ENCODE measurements at regions not wholly inside any gene's neighbourhood (a gene's known extent, or its start where the extent isn't known, plus 50 kb on each side); places are given as distances from the start of the nearest gene placed in this dataset.

DNA sequence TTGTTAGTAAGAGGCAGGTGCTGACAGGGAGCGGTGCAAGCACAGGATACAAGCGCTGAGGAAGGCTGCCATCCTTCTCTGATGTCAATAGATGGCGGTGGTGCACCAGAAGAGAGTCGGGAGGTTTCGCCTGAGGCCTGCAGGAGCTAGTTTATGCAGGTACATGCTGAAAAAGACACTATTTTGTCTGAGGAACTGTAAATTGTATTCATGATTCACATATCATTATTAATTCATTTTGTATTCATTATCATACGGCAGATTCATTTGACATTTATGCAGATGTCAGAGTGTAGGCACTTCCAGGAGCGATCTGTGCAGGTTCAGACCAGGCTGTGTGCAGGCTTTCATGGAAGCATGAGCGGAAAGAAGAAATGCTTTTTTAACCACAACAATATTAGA lies 824.0 kb downstream of the STIM2 start (continued):
- TF ChIP-seq TAF1 (IDR thresholded peaks at IDR 0.05; ENCODE audit: borderline replicate concordance, low read depth, low read length) = no peak
- no peak for TF ChIP-seq FOXM1 (IDR thresholded peaks at IDR 0.05; ENCODE audit: low read depth)

DNA sequence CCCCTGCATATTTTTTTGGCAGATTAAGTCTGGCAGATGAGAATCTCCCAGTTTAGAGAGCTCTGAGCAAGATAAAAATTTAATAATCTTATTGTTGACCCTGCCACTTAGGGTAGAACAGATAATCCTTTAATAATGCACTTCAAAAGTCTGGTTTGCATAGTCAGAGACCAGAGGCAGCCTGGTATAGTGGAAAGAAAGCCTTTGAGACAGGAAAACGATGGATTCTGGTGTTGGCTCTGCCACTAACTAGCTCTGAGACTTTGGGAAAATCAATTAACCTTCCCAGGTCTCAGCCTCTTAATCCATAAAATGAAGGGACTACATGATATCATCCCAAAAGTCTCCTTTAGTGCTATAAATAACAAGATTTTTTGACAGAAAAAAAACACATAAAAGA lies 824.5 kb downstream of the STIM2 start:
- no peaks in the 10 kb centered on the region for H3K9me2 ChIP-seq
- no peaks in the 10 kb centered on the region for H3K27me3 ChIP-seq (ENCODE audit: insufficient read depth)
- H3K4me1 ChIP-seq (ENCODE audit: control insufficient read depth in 1 of 2, insufficient read depth in 2 of 2, low read depth in 1 of 2, low read length in 1 of 2) = no peaks in the 10 kb centered on the region
- H2AFZ ChIP-seq (ENCODE audit: low read depth) = no peak overlapping the region
- CTCF ChIA-PET = interaction anchor here (0.6 to 2.6 kb wide), 15 partner anchors 8 to 646 kb away, joined by 3 to 39 read pairs (median 3); no protein-coding TSS in a partner anchor
- TF ChIP-seq SIN3A (IDR thresholded peaks at IDR 0.05; ENCODE audit: borderline replicate concordance, low read depth, low read length) = no peak
- TF ChIP-seq, protein P1, sequence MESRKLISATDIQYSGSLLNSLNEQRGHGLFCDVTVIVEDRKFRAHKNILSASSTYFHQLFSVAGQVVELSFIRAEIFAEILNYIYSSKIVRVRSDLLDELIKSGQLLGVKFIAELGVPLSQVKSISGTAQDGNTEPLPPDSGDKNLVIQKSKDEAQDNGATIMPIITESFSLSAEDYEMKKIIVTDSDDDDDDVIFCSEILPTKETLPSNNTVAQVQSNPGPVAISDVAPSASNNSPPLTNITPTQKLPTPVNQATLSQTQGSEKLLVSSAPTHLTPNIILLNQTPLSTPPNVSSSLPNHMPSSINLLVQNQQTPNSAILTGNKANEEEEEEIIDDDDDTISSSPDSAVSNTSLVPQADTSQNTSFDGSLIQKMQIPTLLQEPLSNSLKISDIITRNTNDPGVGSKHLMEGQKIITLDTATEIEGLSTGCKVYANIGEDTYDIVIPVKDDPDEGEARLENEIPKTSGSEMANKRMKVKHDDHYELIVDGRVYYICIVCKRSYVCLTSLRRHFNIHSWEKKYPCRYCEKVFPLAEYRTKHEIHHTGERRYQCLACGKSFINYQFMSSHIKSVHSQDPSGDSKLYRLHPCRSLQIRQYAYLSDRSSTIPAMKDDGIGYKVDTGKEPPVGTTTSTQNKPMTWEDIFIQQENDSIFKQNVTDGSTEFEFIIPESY (IDR thresholded peaks at IDR 0.05; ENCODE audit: borderline replicate concordance, low read depth) = no peak
- TF ChIP-seq RAD21 (IDR thresholded peaks at IDR 0.05; ENCODE audit: low read length) = no peak
- no peak for TF ChIP-seq NFIC (IDR thresholded peaks at IDR 0.05; ENCODE audit: borderline replicate concordance)
- H3F3A ChIP-seq (replicated peaks; ENCODE audit: insufficient read depth) = no peaks in the 10 kb centered on the region
- POLR2A ChIA-PET = no interaction called here
- no peak overlapping the region for H3K4me3 ChIP-seq (ENCODE audit: low read depth in 2 of 2, low read length in 1 of 2)
- no peaks in the 10 kb centered on the region for H3K36me3 ChIP-seq (replicated peaks in 1 of 2; ENCODE audit: control insufficient read depth in 1 of 2, insufficient read depth in 2 of 2, low read length in 1 of 2)
- H3K9me3 ChIP-seq = no peaks in the 10 kb centered on the region
- WGBS (ENCODE audit: low lambda C conversion rate) = 6% methylated on average over 1 of the region's 1 CpG
- DNase-seq = no peak
- H3K9ac ChIP-seq = no peak overlapping the region
- no peak overlapping the region for H3K4me2 ChIP-seq
- H4K20me1 ChIP-seq (ENCODE audit: insufficient read depth) = no peaks in the 10 kb centered on the region
- H3K79me2 ChIP-seq (ENCODE audit: insufficient read depth) = no peaks in the 10 kb centered on the region
- no peak overlapping the region for H3K27ac ChIP-seq (ENCODE audit: low read depth in 2 of 2, low read length in 1 of 2)

DNA sequence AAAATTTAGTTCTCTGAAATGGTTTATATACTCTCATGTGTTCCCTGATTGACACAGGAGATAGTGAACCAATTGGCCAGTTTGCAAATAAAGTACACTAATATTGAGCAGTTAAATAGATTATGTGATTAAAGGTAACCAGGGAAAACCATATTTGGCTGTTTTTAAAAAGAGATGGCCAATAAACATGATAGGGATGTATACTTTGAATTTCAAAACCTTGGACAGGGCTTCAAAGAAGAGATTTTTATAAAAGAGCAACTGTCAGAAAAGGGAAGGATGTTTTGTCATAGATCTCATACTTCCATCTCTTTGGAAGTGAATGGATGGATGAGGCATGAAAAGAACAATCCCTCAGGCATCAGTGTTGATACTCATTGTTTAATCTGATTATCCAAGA lies 825.3 kb downstream of the STIM2 start:
- no peak overlapping the region for H3K9ac ChIP-seq
- CTCF ChIA-PET = no interaction called here

DNA sequence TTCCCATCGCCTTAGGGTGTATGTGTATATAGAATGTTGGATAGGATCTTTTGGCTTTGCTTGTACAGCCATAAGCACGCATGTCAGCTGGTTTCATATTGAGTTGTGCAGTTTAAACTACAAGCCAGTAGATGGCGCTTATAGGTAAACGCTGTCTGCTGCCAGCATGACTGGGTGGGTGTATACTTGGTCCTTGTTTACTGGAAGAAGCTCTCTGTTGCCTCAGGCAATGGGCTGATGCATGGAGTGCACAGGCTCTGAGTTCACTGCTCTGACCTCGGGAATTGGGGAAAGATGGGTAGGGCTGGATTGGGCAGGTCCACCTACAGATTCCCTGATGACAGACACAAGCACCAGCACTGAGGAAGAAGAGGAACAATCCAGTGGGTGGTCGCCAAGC lies 831.5 kb downstream of the STIM2 start:
- DNase-seq = peak; percentile 15
- CTCF ChIA-PET = interaction anchor here (0.5 to 2.0 kb wide), 8 partner anchors 9 to 377 kb away, joined by 3 to 7 read pairs (median 4); no protein-coding TSS in a partner anchor

More for the DNA sequence above, 825.3 kb downstream of the STIM2 start:
- H3K9me2 ChIP-seq = no peaks in the 10 kb centered on the region
- H3K79me2 ChIP-seq (ENCODE audit: insufficient read depth) = no peaks in the 10 kb centered on the region
- no peaks in the 10 kb centered on the region for H3F3A ChIP-seq (replicated peaks; ENCODE audit: insufficient read depth)
- H3K27me3 ChIP-seq (ENCODE audit: insufficient read depth) = no peaks in the 10 kb centered on the region
- no peaks in the 10 kb centered on the region for H3K36me3 ChIP-seq (replicated peaks in 1 of 2; ENCODE audit: control insufficient read depth in 1 of 2, insufficient read depth in 2 of 2, low read length in 1 of 2)
- no peak overlapping the region for H3K27ac ChIP-seq (ENCODE audit: low read depth in 2 of 2, low read length in 1 of 2)
- no peak for DNase-seq
- H3K4me3 ChIP-seq (ENCODE audit: low read depth in 2 of 2, low read length in 1 of 2) = no peak overlapping the region
- no peaks in the 10 kb centered on the region for H3K4me1 ChIP-seq (ENCODE audit: control insufficient read depth in 1 of 2, insufficient read depth in 2 of 2, low read depth in 1 of 2, low read length in 1 of 2)
- H3K4me2 ChIP-seq = no peak overlapping the region
- no peak overlapping the region for H2AFZ ChIP-seq (ENCODE audit: low read depth)
- no peak for TF ChIP-seq EP300 (IDR thresholded peaks at IDR 0.05; ENCODE audit: borderline replicate concordance in 1 of 2, low read depth in 1 of 2, low read length in 1 of 2)
- POLR2A ChIA-PET = no interaction called here
- H4K20me1 ChIP-seq (ENCODE audit: insufficient read depth) = no peaks in the 10 kb centered on the region
- no peaks in the 10 kb centered on the region for H3K9me3 ChIP-seq

More for the DNA sequence above, 831.5 kb downstream of the STIM2 start:
- H4K20me1 ChIP-seq (ENCODE audit: insufficient read depth) = no peaks in the 10 kb centered on the region
- H3K4me2 ChIP-seq = no peak overlapping the region
- H3K4me3 ChIP-seq (ENCODE audit: low read depth in 2 of 2, low read length in 1 of 2) = no peak overlapping the region
- no peaks in the 10 kb centered on the region for H3K4me1 ChIP-seq (ENCODE audit: control insufficient read depth in 1 of 2, insufficient read depth in 2 of 2, low read depth in 1 of 2, low read length in 1 of 2)
- peaks cover 0 to 2% of the 10 kb centered on the region in 2 experiments for H3K36me3 ChIP-seq (replicated peaks in 1 of 2; ENCODE audit: control insufficient read depth in 1 of 2, insufficient read depth in 2 of 2, low read length in 1 of 2)
- H3K9me2 ChIP-seq = no peaks in the 10 kb centered on the region
- H3K9me3 ChIP-seq = no peaks in the 10 kb centered on the region
- H3F3A ChIP-seq (replicated peaks; ENCODE audit: insufficient read depth) = no peaks in the 10 kb centered on the region
- H3K27me3 ChIP-seq (ENCODE audit: insufficient read depth) = no peaks in the 10 kb centered on the region
- POLR2A ChIA-PET = no interaction called here
- TF ChIP-seq TAF1 (IDR thresholded peaks at IDR 0.05; ENCODE audit: borderline replicate concordance, low read depth, low read length) = no peak
- TF ChIP-seq RAD21 (IDR thresholded peaks at IDR 0.05; ENCODE audit: low read length) = peak; percentile 40
- no peak for TF ChIP-seq NFIC (IDR thresholded peaks at IDR 0.05; ENCODE audit: borderline replicate concordance)
- TF ChIP-seq SMC3 (IDR thresholded peaks at IDR 0.05; ENCODE audit: low read depth, low read length) = 0 out of 2 replicates have a peak, but pooled peaks have one; percentile 22
- TF ChIP-seq TCF12 (IDR thresholded peaks at IDR 0.05) = no peak
- TF ChIP-seq, protein P2, sequence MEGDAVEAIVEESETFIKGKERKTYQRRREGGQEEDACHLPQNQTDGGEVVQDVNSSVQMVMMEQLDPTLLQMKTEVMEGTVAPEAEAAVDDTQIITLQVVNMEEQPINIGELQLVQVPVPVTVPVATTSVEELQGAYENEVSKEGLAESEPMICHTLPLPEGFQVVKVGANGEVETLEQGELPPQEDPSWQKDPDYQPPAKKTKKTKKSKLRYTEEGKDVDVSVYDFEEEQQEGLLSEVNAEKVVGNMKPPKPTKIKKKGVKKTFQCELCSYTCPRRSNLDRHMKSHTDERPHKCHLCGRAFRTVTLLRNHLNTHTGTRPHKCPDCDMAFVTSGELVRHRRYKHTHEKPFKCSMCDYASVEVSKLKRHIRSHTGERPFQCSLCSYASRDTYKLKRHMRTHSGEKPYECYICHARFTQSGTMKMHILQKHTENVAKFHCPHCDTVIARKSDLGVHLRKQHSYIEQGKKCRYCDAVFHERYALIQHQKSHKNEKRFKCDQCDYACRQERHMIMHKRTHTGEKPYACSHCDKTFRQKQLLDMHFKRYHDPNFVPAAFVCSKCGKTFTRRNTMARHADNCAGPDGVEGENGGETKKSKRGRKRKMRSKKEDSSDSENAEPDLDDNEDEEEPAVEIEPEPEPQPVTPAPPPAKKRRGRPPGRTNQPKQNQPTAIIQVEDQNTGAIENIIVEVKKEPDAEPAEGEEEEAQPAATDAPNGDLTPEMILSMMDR (IDR thresholded peaks at IDR 0.05) = peak; percentile 67
- no peak overlapping the region for H3K9ac ChIP-seq
- no peak overlapping the region for H2AFZ ChIP-seq (ENCODE audit: low read depth)
- H3K79me2 ChIP-seq (ENCODE audit: insufficient read depth) = no peaks in the 10 kb centered on the region
- 2% methylated on average over 6 of the region's 6 CpGs for WGBS (ENCODE audit: low lambda C conversion rate)
- H3K27ac ChIP-seq (ENCODE audit: low read depth in 2 of 2, low read length in 1 of 2) = no peak overlapping the region

Data from SK-N-SH (cell line).